ENCODE measurements at regions not wholly inside any gene's neighbourhood (a gene's known extent, or its start where the extent isn't known, plus 50 kb on each side); places are given as distances from the start of the nearest gene placed in this dataset.
"Not testable (repeated sequence)": the region's sequence is repeated elsewhere in the genome, so short reads cannot be mapped to it uniquely, and the experiment has no call there.

- DNase-seq, result no peak
Observed at GRCh38 chr5:118365718-118366117, 622.6 kb downstream of the DTWD2 start.

GRCh38 chr5:118354797-118355196 is 633.5 kb downstream of the DTWD2 start:
- no peak for DNase-seq

- DNase-seq, result no peak
Observed at GRCh38 chr5:118353970-118354369, 634.4 kb downstream of the DTWD2 start.

GRCh38 chr5:118336468-118336867 is 651.9 kb downstream of the DTWD2 start:
- DNase-seq, result no peak

GRCh38 chr5:118327389-118327788 is 661.0 kb downstream of the DTWD2 start:
- no peak for DNase-seq

GRCh38 chr5:118326481-118327045 is 661.8 kb downstream of the DTWD2 start:
- DNase-seq, result no peak

GRCh38 chr5:118325931-118326330 is 662.4 kb downstream of the DTWD2 start:
- DNase-seq, result no peak

- DNase-seq, result not testable (repeated sequence)
Observed at GRCh38 chr5:118323723-118324122, 664.6 kb downstream of the DTWD2 start.

- no peak for DNase-seq
Observed at GRCh38 chr5:118321081-118321480, 667.3 kb downstream of the DTWD2 start.

GRCh38 chr5:118320121-118320520 is 668.2 kb downstream of the DTWD2 start:
- no peak for DNase-seq

GRCh38 chr5:118314931-118315330 is 673.4 kb downstream of the DTWD2 start:
- DNase-seq, result no peak

GRCh38 chr5:118311103-118311819 is 677.1 kb downstream of the DTWD2 start:
- DNase-seq, result no peak

GRCh38 chr5:118310401-118310800 is 677.9 kb downstream of the DTWD2 start:
- no peak for DNase-seq

GRCh38 chr5:118303296-118303695 is 685.1 kb downstream of the DTWD2 start:
- no peak for DNase-seq

- DNase-seq, result no peak
Observed at GRCh38 chr5:118302786-118303185, 685.6 kb downstream of the DTWD2 start.

GRCh38 chr5:118301696-118302095 is 686.7 kb downstream of the DTWD2 start:
- DNase-seq, result no peak

- no peak for DNase-seq
Observed at GRCh38 chr5:118295045-118295444, 693.3 kb downstream of the DTWD2 start.

GRCh38 chr5:118293378-118293777 is 695.0 kb downstream of the DTWD2 start:
- DNase-seq, result no peak

GRCh38 chr5:118290204-118290603 is 698.1 kb downstream of the DTWD2 start:
- no peak for DNase-seq

- not testable (repeated sequence) for DNase-seq
Observed at GRCh38 chr5:118284230-118284629, 704.1 kb downstream of the DTWD2 start.

- DNase-seq, result not testable (repeated sequence)
Observed at GRCh38 chr5:118282480-118283038, 705.8 kb downstream of the DTWD2 start.

- no peak for DNase-seq
Observed at GRCh38 chr5:118279540-118280294, 708.6 kb downstream of the DTWD2 start.

GRCh38 chr5:118270526-118270925 is 717.8 kb downstream of the DTWD2 start:
- no peak for DNase-seq

GRCh38 chr5:118258223-118258622 is 730.1 kb downstream of the DTWD2 start:
- no peak for DNase-seq

Measured in NCI-H2107 (cell line).